ENCODE measurements at regions not wholly inside any gene's neighbourhood (a gene's known extent, or its start where the extent isn't known, plus 50 kb on each side); places are given as distances from the start of the nearest gene placed in this dataset.

DNA sequence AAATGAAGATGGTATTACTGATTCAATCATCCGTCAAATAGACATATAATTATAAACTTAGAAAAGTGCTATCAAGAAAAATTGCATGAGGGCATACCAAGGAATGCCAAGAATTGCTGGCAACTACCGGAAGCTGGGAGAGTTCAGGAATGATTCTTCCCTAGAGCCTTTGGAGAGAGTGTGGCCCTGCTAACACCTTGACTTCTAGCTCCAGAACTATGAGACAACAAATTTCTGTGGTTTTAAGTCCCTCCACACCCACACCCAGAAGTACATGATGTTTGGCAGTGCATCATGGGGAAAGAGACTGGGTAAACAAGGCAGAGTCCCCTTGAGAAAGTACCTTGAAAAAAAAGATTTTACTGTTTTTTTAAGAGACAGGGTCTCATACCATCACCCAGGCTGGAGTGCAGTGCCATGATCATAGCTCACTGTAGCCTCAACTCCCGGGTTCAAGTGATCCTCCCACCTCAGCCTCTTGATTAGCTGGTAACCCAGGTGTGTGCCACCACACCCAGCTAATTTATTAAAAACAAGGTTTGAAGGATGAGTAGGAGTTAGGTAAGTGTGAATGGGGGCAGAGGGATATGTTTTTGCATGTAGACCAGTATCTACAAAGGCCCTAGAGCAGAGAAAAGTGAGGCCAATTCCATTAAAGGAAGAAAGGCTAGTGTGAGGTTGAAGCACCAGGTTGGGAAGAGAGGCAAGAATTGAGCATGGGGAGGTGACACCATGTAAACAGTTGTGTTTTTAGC lies 53.1 kb downstream of the GSX2 start:
- peak; percentile 37 for DNase-seq

GRCh38 chr4:54155936-54156335 lies 56.0 kb downstream of the GSX2 start:
- no peak for DNase-seq

GRCh38 chr4:54157606-54158005 lies 57.6 kb downstream of the GSX2 start:
- DNase-seq: no peak

DNA sequence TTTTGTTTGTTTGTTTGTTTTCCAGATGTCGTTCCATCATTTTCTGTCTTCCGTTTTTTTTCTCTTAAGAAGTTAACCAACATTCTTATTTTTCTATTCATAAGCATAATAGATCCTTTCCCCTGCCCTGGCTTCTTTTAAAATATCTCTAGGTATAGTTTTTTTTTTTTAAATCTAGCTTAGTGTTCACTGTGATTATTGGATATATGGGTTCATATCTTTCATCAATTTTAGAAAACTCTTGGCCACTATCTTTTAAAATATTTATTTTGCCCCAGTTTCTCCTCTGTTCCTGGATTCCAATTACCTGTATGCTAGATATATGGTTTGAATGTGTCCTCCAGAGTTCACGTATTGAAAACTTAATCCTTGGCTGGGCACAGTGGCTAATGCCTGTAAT lies 59.6 kb downstream of the GSX2 start:
- DNase-seq: no peak

GRCh38 chr4:54165011-54165410 lies 64.1 kb upstream of the PDGFRA start:
- no peak for DNase-seq

GRCh38 chr4:54165438-54165837 lies 63.7 kb upstream of the PDGFRA start:
- peak; percentile 49 for DNase-seq

- no peak for DNase-seq
These were observed 61.6 kb upstream of the PDGFRA start for GRCh38 chr4:54167508-54167907.

DNA sequence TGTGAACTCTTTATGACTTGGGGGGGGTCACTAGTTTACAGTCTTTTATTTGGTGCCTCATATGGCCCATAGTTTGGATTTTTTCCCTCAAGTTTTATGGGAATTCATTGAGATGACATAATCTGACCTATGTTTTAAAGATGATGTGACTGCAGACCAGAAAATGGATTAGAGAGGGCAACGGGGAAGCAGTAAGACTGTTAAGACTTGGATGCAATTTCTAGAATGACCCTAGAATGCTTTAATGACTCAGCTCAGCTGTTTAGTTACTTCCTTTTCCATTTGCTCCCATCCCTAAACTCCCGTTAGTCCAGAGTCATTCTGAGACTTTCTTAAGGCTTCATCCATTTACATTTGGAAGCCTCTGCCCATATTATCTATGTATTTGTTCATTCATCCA lies 59.9 kb upstream of the PDGFRA start:
- no peak for DNase-seq

GRCh38 chr4:54172156-54172555 lies 56.9 kb upstream of the PDGFRA start:
- no peak for DNase-seq

DNA sequence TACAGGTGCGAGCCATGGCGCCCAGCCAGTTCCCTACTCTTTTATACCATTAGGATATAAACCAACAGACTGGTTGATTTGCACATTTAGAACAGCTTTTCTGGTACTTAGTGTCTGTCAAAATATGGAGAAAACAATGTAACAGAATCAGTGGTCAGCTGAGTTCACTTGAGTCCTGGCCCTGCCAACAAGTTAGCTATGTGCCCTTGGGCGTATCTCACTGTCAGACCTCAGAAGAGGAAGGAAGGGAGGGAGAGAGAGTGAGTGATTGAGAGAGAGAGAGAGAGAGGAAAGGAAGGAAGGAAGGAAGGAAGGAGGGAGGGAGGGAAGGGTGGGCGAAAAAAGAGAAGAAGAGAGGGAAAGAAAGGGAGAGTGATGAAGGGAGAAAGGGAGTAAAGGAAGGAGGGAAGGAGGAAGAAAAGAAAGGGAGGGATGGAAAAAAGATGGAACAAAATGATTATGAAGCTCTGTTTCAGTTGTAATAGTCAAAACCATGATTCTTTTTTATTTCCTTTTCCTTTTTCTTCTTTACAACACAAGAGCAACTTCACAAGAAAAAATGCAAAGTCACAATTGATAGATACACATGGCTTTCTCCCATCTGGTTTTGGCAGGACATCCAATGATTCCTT lies 55.7 kb upstream of the PDGFRA start:
- DNase-seq: no peak

GRCh38 chr4:54176202-54176601 lies 52.9 kb upstream of the PDGFRA start:
- DNase-seq: no peak

All from 8988T (cell line).